Choroid plexus epithelial cell (primary cell): ENCODE measurements at regions not wholly inside any gene's neighbourhood (a gene's known extent, or its start where the extent isn't known, plus 50 kb on each side); places are given as distances from the start of the nearest gene placed in this dataset.
A peak's percentile ranks its signal among the peaks of the same experiment; 100 is the strongest.

Source experiments
- DNase-seq: peaks from one replicate; pipeline ENCODE4 v3.0.0-alpha.2; 2010; ENCODE audit warnings: low read depth
- H3K4me3 ChIP-seq: 2 replicates; pipeline ENCODE4 v1.5.1; 2011; ENCODE audit warnings: low read depth, mild to moderate bottlenecking, control low read depth, low read length, moderate library complexity
- TF ChIP-seq, protein P1 (sequence below): conservative IDR thresholded peaks from 2 replicates; pipeline ENCODE4 v1.5.1; 2011; ENCODE audit warnings: low read depth, mild to moderate bottlenecking, control low read depth, inconsistent platforms, low read length, moderate library complexity

DNA sequence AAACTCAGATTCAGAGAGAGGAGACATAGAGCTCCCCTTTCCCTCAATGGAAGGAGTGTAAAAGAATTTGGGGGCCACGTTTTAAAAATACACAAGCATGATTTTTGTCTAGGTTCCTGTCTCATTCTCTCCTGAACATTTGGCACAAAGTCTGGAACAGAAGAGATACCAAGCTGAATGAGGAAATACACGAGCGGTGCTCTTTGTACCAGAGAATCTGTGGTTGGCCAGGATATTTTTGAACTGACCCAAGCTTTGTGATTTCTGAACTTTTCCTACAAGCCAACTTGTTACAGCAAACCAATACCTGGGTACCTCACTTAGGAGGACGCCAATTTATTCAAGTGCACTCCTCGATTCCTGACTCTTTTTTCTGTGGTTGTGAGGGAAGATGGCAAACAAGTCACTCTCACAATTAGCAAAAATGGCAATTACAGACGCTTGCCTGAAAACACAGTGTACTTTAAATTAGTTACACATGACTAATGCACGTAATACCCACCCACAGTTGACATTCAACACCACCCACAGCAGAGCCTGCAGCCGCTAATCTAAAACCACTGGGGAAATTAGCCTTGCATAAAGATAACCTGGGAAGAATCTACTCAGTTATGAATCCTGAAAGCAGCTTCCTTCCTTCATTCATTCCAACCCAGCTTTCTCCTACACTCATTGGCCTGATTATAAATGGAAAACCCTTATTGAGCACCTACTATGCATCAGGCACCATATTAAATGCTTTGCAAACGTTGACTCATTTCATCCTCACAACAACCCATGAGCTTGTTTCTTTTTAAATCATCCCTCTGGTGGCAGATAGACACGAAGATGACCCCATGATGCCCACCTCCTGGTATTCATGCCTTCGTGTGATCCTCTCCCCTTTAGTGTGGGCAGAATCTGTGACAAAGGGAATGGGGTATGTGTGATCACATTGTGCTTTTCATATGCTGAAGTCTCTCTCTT, 293.5 kb downstream of the KBTBD8 start:
- TF ChIP-seq, protein P1, sequence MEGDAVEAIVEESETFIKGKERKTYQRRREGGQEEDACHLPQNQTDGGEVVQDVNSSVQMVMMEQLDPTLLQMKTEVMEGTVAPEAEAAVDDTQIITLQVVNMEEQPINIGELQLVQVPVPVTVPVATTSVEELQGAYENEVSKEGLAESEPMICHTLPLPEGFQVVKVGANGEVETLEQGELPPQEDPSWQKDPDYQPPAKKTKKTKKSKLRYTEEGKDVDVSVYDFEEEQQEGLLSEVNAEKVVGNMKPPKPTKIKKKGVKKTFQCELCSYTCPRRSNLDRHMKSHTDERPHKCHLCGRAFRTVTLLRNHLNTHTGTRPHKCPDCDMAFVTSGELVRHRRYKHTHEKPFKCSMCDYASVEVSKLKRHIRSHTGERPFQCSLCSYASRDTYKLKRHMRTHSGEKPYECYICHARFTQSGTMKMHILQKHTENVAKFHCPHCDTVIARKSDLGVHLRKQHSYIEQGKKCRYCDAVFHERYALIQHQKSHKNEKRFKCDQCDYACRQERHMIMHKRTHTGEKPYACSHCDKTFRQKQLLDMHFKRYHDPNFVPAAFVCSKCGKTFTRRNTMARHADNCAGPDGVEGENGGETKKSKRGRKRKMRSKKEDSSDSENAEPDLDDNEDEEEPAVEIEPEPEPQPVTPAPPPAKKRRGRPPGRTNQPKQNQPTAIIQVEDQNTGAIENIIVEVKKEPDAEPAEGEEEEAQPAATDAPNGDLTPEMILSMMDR, result no peak
- no peak for DNase-seq
- no peak overlapping the region for H3K4me3 ChIP-seq

DNA sequence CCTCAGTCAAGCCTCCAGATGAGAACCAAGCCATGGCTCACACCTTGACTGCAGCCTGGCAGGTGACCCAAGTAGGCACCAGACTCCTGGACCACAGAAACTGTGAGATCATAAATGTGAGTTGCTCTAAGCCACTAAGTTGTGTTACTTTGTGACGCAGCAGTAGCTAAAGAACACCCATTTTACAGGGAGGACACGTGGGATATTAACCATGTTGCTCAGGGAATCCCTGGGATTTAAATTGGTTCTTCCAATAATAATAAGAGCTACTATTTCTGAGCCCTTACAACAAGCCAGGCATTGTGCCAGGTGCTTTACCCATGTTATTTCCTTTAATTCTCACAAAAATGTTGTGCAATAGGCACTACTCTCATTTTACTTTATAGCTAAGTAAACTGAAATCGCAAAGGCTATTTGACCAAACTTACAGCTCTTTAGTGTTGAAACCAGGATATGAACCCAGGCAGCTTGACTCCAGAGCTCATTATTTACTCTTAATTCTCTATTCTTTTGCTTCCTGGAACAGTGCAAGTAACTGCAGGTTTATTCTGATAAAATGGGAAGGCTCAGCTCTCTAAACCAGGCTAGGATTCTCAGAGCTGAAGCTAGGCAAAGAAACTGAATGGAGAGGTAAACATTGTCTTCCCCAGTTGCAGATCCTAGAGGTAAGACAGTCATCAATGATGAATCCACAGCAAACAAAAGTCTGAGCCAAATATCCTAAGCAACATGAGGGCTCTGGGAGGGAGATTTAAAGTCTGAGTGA, 294.4 kb downstream of the KBTBD8 start:
- peak; percentile 3 for DNase-seq
- H3K4me3 ChIP-seq, result no peak overlapping the region
- TF ChIP-seq, protein P1, result no peak

DNA sequence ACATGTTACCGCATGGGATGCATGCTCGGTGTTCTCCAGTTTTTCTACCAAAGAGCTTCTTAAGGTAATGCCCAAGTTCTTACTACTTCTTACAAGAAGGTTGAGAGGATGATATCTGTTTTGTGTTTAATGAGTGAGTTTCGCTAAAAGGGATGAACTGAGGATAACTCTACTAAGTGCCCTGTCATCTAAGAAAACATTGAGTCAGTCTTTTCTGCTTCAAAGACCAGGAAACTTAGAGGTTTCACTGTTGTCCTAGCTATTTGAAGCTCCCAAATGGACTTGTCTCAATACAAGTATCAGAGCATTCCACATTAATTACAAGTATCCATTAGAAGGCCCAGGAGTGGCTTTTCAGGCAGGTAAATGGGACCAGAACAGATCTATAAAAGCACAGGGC, 296.2 kb downstream of the KBTBD8 start:
- H3K4me3 ChIP-seq, result no peak overlapping the region
- no peak for DNase-seq
- TF ChIP-seq, protein P1, result no peak

DNA sequence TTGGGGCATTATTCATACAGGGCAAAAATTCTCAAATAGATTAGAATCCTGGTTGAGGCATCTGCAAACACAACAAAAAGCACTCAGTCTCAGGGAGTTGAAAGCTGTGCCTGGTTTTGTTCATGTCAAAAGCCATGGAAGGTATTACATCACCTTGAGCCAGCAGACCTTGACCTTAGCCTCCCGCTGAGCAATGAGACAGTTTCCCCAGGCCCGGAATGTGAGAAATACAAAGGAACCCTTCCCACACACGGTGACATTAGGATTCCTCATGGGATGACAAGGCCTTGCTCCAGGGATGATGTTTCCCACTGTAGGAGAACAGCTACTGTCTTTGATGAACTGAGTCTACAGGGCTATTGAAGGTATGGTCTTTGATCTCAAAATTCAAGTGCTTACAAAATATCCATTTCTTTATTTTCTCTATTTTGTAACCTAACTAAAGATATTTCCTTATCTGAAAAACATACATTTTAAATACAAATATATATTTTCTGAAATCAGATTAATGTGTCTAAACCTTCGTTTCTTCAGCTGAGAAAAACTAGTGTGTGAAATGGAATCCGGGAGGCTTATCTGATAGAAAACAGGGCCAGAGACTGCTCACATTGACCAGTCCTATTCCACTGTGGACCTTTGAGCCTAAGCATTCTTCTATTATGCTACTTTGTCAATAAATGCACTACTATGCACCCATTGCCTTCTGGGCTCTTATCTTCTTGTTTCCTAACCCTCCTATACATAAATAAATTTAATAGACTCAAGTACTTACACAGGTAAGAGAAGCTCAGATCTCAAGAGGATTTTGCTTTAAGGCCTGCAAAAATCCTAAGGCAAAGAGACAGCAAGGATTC, 298.2 kb downstream of the KBTBD8 start:
- TF ChIP-seq, protein P1, result no peak
- no peak for DNase-seq
- no peak overlapping the region for H3K4me3 ChIP-seq

DNA sequence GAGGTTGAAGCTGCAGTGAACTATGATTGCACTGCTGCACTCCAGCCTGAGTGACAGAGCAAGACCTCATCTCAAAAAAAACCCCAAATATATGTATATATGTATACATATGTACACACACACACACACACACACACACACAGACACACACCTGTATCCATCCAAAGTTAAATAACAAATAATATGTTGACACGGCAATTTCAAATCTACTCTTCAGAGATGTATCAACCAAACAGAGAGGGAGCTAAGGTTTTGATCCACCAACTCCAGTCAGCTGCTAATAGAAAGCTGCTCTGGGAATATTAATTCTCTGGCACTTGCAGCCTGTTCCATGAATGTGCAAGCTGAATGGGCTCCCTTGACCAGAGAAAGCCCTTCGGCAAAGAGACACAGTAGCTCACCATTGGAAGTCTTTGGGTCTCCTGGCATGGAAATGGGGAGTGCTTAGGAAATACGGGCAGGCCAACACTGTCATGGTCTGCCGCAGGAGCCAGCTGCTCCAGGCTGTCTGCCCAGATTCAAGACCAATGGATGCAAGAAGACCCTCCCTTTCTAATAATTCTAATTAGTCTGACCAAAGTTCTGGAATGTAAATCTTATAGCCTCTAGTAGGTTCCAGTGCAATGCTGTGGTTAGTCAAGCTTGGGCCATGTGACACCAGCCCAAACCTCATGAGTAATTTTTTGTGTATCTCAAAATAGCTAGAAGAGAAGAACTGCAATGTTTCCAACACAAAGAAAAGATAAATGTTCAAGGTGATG, 299.8 kb downstream of the KBTBD8 start:
- TF ChIP-seq, protein P1, result no peak
- DNase-seq, result no peak
- no peak overlapping the region for H3K4me3 ChIP-seq

DNA sequence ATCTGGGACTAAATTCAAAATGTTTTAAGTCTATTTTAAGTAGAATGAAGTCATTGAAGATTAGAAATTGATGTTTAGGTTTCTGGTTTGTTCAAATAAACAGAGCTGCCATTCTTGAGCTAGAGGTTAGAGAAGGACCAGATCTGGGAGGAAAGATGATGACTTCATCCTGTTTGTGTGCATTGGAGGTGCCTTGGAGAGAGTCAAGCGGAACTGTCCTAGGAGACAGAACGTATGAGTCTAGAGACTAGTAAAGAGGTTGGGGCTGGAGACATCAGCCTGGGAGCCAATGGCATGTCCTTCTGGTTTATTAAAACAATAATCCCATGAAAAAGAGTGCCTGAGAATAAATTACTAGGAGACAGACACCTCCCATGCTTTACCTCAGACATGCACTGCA, 303.4 kb downstream of the KBTBD8 start:
- TF ChIP-seq, protein P1, result no peak
- no peak overlapping the region for H3K4me3 ChIP-seq
- no peak for DNase-seq
